Kidney glomerular epithelial cell (primary cell): ENCODE measurements at regions not wholly inside any gene's neighbourhood (a gene's known extent, or its start where the extent isn't known, plus 50 kb on each side); places are given as distances from the start of the nearest gene placed in this dataset.

Experiments
- DNase-seq: peaks from one replicate; lab custom pipeline; 2025; lab: John Stamatoyannopoulos, UW

DNA sequence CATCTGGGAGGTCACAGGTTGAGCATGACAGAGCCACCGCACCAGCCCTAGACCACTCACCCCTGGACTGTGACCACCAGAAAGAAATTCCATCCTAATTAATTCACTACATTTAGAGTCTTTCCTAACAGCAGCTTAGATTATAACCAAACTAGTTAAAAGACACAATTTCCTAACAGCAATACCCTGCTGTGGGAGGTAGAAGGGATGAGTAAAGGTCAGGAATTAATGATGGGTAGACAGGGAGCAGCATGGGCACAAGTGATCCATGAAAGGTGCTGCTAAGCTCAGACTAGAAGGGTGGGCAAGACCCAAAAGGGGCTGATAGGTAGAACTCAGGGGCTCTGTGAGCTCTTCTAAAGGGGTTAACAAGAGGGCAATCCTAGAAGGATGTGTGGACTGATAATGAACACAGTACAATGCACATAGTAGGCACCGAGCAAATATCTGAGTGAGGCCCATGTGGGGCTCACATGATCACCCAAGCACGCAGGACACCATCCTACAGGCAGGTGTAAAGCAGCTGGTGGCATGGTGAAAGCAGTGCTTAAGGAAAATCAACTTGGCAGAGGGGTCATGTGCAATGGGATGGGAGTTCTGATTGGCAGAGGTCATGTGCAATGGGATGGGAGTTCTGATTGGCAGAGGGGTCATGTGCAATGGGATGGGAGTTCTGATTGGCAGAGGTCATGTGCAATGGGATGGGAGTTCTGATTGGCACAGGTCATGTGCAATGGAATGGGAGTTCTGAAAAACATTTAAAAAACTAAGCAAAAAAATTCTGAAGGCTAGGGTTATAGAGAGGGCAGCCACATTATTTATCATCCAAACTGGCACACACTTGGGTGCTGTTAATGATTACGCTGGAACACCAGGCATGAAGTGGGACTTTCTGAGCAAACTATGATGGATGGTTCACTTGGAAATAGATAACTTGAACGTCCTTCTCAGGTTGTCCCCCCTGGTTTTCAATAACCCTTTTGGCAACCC is 188.2 kb upstream of the FOXQ1 start:
- DNase-seq, result peak; percentile 83

DNA sequence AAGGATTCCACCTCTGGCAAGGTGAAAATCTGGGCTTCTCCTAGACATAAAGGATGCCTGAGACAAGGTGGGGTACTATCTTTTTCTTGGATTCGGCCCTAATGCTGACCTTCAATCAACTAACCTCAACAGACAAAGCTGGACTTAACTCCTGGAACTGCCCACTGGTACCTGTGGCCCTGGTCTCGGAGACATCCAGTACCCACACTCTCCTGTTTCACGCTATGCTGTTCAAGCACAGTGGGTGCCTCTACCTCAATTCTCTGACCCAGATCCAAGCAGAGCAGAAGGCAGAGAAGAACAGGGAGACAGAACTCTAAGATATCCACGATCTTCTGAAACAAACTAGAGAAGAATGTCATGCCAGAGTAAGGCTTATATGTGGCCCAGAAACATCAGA is 189.8 kb upstream of the FOXQ1 start:
- DNase-seq, result no peak

DNA sequence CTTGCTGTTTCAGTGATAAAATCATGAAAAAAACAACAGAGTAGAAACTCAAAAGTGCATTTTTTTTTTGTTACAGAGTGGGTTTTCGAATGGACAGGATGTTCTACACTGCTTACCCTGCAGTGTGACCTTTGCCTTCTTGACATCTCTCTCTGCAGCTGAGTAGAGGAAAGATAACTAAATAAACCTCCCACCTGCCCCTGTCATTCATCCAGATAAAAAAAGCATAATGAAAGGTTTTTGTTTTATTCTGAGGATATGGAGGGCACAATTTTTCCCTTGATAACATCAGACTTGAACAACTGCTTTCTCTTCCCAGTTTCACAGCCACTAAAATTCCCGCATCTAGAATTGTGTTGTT is 193.6 kb upstream of the FOXQ1 start:
- DNase-seq, result no peak

DNA sequence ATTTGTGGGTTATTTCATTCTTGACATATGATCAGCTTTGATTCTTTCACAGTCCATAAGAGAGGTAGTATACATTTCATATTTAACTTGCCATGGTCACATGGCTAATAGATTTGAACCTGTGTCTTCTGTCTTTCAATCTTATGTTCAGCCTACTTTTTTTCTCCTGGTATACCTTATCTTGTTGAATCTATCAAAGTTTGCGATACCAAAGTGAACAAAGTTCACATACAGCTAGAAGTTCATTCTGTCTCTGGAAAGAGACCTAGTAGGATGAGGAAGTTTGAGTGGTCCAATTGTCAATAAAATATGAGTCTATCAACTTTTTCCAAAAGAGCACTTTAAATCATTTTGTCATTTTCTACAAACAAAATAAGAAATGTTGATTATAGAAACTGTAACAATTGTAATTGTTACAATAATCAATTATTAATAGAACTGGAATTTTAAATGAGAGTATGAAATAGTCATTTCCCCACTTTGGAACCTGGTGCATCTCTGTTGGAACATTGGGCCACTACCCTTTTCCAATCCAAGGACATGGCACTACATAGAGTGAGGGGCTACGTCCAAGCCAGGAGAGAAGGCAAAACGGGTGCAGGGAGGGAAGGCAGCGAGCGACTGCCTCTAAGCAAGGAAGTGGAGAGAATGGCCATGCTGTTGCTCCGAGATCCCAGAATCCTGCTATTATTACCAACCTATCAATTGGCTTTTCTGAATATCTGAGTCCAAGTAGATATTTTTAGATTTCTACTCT is 194.2 kb upstream of the FOXQ1 start:
- DNase-seq, result no peak

DNA sequence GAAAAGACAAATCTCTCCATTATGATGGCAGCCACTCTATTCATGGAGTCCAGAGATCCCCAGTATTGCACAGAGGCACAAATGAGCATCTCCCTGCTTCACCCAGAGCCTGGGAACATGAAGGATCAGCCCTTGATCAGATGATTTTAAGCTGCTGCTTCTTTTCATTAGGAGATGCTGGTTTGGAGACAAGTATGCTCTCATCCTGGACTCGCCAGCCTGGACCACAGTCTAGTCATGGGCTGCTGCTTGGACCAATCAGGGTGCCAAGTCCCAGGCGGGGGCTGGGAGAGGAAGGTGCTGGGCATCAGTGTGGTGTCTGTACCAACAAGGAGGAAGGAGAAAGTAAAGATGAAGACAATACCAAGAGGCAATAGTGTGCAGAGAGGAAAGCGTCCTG is 195.7 kb upstream of the FOXQ1 start:
- no peak for DNase-seq

DNA sequence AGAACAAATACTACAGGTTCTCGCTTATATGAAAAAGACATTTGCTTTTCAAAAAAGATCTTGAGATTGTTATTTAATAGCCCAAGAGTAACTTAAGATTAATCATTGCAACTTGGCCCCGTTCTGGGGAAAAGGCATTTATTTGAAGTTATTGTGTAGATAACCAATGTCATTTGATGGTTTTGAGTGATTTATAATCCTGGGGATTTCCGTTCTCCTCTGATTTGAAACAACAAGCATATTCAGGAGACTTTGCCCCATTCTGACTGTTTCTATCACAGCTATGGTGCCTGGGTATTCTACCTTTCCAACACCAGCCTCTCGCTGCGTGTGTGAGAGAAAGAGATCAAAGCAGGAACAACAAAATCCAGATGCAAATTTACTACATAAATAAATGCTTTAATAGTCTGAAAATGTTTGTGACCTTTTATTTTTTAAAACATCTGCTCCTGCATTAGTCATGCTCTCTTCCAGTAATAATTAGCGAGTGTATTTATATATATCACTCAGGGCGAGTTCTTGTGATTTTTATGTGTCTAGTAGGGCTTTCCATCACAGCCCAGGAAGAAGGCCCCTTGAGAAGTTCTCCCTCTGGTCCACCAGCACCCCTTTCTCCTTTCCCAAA is 197.9 kb upstream of the FOXQ1 start:
- peak; percentile 52 for DNase-seq

DNA sequence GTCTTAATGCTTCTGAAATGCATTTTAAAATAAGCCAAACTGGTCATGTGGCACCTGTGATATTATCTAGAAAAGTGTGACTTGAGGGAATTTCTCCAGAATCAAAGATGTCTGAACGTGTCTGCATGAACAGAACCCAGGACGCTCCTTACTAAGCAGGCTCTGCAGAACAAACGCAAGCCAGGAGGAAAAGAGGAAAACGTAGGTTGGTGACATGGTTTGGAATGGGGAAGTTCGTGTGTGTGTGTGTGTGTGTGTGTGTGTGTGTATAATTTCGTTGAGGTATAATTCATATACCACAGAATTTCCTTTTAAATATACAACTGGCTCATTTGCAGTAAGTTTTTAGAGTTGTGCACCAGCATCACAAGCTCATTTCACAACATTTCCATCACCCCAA is 200.5 kb upstream of the FOXQ1 start:
- DNase-seq, result no peak

DNA sequence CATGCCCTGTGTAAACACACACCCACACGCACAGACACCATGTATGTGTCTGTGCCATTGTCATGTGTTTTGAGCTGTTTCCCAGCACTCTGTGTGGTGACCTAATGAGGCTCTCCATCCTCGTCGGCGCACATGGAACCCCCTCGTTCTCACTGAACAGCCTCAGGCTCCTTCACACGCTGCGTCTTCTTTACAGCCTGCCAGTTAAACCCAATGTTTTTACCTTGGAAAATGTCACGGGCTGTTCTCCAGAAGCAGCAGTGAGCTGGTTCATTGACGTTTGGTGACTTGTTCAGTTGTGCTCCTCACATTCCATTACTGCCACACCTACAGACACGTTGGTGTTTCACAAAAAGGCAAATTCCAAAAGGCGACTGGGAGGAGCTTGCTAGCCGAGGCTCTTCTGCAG is 201.0 kb upstream of the FOXQ1 start:
- no peak for DNase-seq

DNA sequence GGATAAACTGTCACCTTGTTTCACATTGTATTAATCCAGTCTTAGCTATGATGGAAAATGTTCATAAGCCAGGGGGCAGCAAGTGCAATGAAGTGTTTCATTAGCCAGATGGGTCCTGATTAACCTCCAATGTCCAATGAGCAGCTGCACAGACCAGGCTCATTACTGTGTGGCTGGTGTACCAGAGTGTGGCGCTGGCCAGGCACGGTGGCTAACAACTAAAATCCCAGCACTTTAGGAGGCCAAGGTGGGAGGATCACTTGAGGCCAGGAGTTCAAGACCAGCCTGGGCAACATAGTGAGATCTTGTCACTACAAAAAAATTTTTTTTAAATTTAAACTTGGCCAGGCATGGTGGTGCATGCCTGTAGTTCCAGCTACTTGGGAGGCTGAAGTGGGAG is 201.7 kb upstream of the FOXQ1 start:
- no peak for DNase-seq

DNA sequence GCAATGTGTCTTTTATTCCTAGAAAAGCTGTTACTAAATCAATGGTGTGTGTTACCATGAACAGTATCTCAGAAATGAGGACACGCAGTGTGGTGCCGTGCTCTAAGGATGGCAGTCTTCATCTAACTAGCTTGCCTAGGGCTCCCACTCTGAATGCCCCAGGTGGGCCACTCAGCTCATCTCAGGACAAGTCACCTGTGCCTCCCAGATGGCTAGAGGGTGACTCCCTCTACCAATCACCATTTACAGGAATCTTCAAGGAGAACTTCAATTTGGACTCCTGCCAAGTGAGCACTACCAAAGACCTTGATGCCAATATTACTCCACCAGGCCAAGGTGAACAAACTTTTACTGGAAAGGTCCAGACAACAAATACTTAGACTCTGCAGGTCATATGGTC is 202.8 kb upstream of the FOXQ1 start:
- no peak for DNase-seq

DNA sequence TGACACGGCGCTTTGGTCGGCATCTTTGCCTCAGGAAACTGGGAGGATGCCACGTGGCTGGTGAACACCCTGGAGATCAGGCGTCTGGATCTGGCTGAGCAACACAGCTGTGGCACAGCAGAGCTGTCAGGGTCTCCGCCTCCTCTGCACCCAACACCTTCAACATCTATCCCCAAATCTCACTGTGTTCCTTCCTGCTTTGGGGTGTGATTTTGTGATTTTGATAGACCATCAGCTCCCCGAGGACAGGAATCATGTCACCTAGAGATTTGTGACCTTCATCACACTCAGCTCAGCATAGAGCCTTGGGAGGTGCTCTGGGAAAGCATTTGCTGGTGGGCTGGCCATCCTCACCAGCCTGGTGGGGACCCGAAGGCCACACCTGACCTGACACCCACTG is 203.7 kb upstream of the FOXQ1 start:
- DNase-seq, result no peak

DNA sequence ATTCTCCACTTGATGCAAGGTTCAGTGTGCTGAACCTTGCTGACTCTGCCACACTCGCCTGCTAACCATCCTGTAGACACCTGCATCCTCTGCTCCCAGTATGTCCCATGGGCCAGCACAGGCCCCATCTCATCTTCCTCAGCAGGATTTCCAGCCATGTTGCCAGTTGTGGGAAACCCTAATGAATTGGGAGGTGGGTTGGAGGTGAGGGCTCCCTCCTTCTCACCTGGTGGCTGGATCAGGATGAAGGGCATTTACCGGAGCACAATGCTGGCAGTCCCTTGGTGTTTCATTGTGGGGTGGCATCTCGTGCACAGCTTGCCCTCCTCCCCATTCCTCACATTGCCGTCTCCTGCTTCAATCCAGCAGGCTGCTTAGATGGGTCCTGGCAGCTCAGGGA is 204.3 kb upstream of the FOXQ1 start:
- no peak for DNase-seq

DNA sequence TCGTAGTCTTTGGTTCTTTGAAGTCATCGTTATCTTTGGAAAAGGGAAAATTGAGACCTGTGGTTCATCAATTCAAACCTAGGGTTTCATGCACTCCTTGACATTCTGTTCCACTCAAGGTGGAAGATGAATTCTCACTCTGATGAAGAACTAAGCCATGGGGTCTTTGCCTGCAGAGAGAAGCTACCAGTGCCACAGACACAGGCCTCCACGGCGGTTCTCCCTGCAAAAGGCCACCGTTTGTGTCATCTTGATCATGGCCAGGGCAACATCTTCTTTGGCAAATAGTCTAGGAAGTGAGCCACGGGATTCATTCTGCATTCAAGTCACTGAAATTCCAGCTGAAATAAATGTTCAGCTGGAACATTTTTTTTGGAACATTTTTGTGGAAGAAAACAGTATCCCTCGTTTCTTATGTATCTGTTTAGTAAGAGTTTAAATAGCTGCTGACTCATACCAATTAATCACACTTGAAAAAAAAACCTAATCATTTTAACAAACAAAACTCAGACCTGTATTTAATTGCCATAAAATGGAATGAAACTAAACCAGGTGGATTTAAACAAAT is 206.0 kb upstream of the FOXQ1 start:
- DNase-seq, result no peak

DNA sequence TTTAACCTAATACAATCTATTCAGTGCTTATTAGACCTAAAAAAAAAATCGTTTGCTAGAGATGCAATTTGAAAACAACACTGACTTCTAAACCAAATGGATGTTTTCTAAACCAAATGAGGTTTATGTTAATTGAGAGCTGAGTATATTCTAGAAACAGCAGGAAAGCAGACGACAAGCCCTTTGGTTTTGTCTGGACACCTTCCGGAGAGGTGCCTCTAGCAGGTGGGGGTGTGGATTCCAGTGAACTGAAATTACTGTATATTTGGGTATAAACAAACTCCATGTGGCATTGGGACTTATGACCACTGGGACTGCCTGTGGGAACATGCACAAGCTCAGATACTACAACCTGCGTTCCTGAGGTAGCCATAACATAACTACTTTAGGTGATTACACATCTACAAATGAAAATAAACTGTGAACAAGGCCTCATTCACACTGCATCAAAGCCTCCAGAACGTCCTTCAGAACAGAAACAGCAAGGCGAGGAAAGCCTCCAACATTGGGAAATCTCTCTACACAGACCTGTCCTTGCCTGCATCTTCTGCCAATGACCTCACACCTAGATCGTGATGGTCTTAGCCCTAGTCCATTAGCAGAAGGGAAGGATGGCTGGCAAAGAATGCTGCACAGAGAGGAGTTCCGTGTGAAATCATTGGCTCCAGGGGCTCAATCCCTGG is 206.8 kb upstream of the FOXQ1 start:
- DNase-seq, result no peak

DNA sequence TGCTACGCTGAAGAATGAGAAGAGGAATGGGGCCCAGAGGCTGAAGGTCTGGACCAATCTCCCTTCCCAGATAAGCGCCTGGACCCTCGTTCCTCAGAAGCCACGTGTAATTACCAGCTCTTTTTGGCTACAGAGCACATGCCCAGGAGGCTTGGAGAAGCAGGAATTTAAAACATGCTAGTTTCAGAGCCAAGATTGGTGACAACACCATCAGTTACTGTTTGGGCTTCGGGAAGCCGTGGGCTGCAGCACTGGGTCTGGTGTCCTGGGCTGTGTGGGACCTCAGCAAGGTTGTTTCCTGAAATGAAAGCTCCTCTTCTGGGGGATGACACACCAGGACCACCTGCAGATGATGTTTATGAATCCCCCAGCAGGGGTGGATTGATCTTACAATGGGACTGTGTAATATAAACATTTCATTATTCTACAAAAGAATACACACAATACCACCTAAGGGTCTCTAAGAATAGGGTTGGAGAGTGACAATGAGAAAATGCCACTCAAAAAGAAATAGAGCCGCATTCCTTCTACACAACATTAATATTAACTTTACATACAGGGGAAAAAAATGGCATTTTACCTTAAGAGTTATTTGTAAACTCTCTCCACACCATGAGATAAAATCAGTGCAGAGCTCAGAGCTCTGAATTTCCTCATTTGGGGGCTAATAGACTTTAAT is 207.8 kb upstream of the FOXQ1 start:
- no peak for DNase-seq

DNA sequence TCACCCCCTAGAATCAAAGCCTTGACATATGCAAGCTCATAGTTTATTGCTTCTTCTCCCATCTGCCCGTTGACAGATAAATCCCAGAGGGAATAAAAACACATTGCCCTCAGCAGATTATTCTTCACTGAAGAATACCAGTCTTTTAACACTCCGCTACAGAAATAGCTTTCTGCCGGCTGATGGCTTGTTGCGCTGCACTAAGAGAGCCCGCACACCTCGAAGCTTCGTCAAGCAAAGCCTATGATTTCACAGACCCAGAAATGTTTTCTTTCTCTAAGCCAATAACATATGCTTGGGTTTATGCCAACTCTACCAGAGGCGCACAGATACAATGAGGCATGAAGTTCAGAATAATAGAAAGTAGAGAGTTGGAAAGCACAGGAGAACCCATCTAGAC is 208.9 kb upstream of the FOXQ1 start:
- no peak for DNase-seq

DNA sequence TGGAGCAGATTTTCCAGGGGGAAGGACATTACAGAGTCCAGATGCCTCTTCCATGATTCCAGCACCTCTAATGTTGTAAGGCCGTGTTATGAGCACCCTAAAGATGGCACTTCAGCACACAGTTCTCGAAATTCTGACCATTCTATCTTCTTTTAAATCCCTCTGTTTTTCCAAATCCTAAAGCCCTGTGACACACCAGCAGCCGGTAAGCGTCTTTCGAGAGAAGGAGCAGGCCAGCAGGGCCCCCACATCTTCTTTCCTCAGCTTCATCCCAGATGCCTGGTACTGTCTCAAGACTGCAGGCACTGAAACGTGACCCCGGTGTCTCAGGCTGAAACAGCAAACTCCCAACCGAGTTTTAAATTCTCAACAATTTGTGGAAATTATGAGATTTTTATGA is 211.6 kb upstream of the FOXQ1 start:
- no peak for DNase-seq

DNA sequence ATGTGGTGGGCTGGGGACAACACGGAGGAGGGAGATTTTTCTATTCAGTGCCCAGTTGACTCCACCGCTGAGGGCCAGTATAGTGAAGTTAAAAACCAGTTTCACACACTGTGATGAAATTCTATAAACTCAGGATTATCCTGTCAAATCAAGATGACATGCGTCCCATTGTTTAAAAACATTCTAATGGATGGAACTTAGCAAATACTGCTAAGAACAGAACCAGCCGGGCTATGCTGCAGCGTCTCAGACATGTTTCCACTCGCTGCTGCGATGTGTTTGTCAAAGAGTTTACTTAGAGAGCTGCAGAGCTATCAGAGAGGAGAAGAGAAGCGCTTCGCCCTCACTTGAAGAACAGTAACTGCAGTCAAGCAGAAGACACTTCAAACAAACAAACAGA is 212.6 kb upstream of the FOXQ1 start:
- DNase-seq, result no peak

DNA sequence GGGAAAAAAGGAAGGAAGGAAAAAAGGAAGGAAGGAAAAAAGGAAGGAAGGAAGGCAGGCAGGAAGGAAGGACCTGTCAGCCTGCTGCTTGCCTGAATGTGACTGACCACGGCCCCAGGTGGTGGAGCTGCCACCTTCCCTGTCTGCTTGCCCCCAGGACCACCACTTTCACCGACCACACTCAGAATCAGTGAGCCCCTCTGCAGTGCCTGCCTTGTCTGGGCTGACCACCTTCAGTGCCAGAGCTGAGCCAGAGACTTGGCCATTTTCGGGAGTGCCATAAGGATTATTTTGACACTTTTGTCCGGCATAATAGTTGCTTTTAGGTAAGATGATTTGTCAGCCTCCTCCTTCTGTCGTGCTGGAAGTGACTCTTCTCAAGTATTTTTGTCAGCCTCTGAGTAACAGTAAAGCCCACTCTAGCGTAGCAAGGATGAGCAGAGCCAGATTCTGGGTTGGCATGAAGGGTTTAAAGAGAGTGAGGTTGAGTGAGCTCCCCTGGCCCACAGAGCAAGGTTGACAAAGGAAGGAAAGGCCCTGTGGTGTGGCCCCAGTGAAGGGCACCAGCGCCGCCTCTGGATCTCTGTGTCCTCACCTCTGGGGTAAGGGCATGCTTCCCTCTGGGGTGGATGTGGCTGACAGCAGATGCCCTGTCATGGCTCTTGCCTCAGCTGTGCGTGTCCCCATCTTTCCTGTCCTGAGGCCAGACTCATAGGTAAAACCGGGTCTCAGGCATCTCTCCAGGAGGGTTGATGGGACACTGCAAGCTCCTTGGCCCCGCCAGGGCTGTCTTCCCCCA is 214.7 kb upstream of the FOXQ1 start:
- DNase-seq, result no peak

DNA sequence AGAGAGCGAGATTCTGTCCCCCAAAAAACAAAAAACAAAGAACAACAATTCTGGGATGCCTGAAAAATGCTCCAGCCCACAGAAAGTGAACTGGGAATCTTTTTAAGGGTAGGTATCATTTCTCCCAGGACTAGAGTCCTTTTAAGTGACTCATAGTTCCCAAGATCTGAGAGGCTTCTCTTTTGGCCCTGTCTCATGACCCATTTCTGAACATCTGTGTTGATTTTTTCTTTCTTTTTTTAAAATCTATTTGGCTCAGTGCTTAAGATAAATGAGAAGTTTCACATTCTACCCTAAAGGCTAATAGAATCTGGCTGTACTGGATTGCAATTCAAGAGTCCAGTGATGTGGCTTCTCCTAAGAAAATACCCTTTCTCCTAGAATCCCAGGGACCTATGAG is 217.6 kb upstream of the FOXQ1 start:
- DNase-seq, result no peak

DNA sequence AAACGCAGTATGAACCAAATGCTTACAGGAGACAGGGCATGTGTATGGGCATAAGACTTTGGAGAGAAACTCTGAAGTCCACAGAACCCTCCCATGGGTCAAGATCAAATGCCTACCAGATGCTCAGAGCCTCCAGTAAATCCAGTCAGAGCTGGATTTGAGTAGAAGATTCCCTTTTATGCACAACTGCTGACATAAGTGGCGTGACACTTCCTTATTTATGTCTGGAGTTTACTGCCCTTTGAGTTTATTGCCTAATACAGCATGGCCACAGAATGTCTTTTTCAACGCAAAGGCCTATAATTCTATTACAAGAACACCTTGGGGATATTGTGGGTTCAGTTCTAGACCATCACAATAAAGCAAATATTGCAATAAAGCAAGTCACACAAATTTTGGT is 220.0 kb upstream of the FOXQ1 start:
- no peak for DNase-seq
